DND-41 (cell line): ENCODE measurements at regions not wholly inside any gene's neighbourhood (a gene's known extent, or its start where the extent isn't known, plus 50 kb on each side); places are given as distances from the start of the nearest gene placed in this dataset.

Experiments used
- EZH2 ChIP-seq: IDR thresholded peaks from 3 replicates; pipeline ENCODE4 v1.6.1; 2012; ENCODE audit warnings: borderline replicate concordance, low read depth, mild to moderate bottlenecking, moderate library complexity, low read length, inconsistent platforms; ENCODE audit not compliant: severe bottlenecking
- TF ChIP-seq, protein P1 (sequence below): IDR thresholded peaks from 2 replicates; pipeline ENCODE4 v1.5.1; 2012; ENCODE audit warnings: borderline replicate concordance, low read length, moderate library complexity, mild to moderate bottlenecking; ENCODE audit not compliant: poor library complexity, severe bottlenecking; ENCODE audit errors: extremely low read depth

DNA sequence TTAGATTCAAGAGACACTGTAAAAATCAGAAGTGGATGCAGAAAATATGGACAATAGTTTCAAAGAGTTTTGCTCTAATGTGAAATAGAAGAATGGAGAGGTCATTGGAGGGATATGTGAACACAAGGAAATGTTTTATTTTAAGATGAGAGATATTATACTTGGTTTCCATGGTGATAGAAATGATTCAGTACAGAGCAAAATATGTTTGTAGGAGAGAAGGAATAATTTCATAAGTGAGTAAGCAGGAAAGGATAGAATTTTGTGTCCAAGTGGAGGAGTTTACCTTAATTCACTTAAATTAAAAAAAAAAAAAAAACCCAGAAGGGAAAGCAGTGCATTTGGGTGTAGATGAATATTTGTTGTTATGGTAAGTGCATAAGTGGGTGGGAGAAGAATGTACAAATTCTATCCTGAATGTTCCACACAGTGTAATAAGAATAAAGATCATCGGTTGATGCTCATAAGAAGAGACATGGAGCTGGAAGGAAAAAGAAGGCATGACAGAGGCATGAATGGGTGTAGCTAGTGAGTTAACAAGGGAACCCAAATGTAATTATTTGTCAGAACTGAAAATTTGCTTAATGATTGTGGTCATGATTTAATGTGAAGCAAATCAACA, 688.9 kb upstream of the GJE1 start:
- TF ChIP-seq EZH2: no peak
- TF ChIP-seq, protein P1, sequence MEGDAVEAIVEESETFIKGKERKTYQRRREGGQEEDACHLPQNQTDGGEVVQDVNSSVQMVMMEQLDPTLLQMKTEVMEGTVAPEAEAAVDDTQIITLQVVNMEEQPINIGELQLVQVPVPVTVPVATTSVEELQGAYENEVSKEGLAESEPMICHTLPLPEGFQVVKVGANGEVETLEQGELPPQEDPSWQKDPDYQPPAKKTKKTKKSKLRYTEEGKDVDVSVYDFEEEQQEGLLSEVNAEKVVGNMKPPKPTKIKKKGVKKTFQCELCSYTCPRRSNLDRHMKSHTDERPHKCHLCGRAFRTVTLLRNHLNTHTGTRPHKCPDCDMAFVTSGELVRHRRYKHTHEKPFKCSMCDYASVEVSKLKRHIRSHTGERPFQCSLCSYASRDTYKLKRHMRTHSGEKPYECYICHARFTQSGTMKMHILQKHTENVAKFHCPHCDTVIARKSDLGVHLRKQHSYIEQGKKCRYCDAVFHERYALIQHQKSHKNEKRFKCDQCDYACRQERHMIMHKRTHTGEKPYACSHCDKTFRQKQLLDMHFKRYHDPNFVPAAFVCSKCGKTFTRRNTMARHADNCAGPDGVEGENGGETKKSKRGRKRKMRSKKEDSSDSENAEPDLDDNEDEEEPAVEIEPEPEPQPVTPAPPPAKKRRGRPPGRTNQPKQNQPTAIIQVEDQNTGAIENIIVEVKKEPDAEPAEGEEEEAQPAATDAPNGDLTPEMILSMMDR: no peak
